ENCODE measurements at regions not wholly inside any gene's neighbourhood (a gene's known extent, or its start where the extent isn't known, plus 50 kb on each side); places are given as distances from the start of the nearest gene placed in this dataset.

DNA sequence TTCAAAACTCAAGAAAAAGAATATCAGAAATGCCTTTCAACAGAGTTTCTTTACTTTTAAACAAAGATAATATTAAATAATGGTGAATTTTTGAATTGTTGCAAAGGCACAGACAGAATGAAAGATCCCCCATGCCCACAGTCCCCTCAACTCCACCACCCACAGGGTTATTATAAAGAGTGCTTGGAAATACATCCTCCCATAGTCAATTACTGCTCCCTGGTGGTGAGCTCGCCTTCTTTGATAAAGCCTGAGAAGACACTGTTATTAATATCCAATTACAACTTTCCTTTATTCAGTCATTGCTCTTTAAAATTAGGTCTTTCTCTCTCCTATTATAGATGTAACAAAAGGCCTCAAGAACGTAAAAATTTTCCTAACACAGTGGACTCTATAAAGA, 490.2 kb upstream of the RORB start:
- TF ChIP-seq CTCF (IDR thresholded peaks at IDR 0.05) = no peak
- no peak for TF ChIP-seq EP300 (IDR thresholded peaks at IDR 0.05)
- TF ChIP-seq POLR2AphosphoS5 (IDR thresholded peaks at IDR 0.05) = no peak
- TF ChIP-seq POLR2A (IDR thresholded peaks at IDR 0.05) = no peak

All from upper lobe of left lung (tissue), 4 donors.